H7 (cell line): ENCODE measurements at regions not wholly inside any gene's neighbourhood (a gene's known extent, or its start where the extent isn't known, plus 50 kb on each side); places are given as distances from the start of the nearest gene placed in this dataset.
"Not testable (repeated sequence)": the region's sequence is repeated elsewhere in the genome, so short reads cannot be mapped to it uniquely, and the experiment has no call there.

Experiments used
- DNase-seq: peaks from one replicate; pipeline ENCODE4 v3.0.0; 2012
- H3K27me3 ChIP-seq: 2 replicates; pipeline ENCODE4 v1.6.0; 2011; ENCODE audit warnings: mild to moderate bottlenecking, low read length; ENCODE audit not compliant: control insufficient read depth, insufficient read depth
- H3K36me3 ChIP-seq: replicated peaks from 2 replicates; pipeline ENCODE4 v1.5.1; 2011; ENCODE audit warnings: low read length; ENCODE audit not compliant: control insufficient read depth, insufficient read depth
- H3K4me3 ChIP-seq: 2 replicates; pipeline ENCODE4 v1.5.1; 2011; ENCODE audit warnings: low read depth, mild to moderate bottlenecking, control low read depth, low read length, moderate library complexity; ENCODE audit not compliant: insufficient read depth

DNA sequence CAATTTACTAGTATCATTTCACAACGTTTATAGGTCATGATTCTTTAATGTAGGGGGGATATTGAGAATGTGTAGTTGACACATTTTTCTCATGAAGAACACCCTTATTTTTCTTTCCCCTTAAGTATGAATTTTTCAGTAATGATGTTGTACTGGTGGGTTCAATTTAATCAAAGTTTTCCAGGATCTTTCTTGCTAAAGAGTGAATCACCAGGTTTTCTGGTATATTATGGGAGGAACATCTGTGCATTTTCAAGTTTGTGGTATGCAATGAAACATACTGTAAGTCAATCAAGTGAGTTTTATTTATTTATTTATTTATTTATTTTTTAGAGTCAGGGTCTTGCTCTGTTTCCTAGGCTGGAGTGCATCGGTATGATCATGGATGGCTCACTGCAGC is 221.2 kb upstream of the PTGFR start:
- Histone ChIP-seq H3K4me3 (no peak overlapping the region), H3K36me3 (no peaks in the 10 kb centered on the region), H3K27me3 (peaks cover 8% of the 10 kb centered on the region; the same call in 1 of the 2 replicates)
- no peak for DNase-seq

DNA sequence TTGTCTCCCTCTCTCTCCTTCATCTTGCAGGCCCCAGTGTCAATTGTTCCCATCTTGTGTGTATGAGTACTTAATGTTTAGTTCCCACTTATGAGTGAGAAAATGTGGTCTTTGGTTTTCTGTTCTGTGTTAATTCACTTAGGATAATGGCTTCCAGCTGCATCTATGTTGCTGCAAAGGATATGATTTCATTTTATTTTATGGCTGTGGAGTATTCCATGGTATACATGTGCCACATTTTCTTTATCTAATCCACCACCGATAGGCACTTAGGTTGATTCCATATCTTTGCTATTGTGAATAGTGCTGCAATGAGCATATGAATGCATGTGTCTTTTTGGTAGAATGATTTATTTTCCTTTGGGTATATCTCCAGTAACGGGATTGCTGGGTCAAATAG is 219.4 kb upstream of the PTGFR start:
- H3K36me3 ChIP-seq, DNase-seq, H3K27me3 ChIP-seq, H3K4me3 ChIP-seq: not testable (repeated sequence)

DNA sequence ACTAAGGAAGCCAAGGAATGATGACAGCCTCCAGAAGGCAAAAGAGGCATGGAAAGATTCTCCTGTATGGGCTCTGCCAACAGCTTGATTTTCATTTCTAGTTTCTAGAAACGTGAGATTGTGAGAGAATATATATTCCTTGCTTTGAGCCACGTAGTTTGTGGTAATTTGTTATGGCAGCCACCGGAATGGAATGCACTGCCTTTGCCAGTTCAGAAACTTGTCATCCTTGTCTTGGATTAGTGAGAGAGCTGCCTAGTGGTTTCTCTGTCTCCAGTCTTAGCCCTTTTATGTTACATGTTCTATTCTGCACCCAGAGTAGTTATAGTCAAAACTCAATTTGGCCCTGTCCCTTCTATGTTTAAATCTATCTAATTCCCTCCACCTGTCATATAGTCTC is 216.0 kb upstream of the PTGFR start:
- no peak for DNase-seq
- Histone ChIP-seq H3K36me3 (no peaks in the 10 kb centered on the region), H3K27me3 (peaks cover 7% of the 10 kb centered on the region; the same call in 1 of the 2 replicates), H3K4me3 (no peak overlapping the region)

DNA sequence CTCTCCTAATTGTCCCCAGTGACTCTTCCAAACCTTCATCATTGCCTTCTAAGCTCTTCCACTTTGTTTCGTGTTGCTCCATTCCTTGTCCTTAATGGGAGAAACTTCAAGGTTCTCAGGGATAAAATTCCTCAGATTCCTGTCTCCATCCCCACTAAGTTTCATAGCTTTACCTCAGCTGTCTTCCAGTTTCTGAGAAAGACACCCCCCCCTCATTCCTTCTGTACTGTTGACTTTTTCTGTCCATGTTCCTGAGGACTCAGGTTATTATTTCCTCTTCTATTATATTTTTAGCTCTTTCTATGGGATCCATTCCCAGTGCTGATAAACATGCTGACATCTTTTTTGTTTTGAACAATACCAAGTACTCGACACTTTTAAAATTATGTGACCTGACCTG is 215.3 kb upstream of the PTGFR start:
- Histone ChIP-seq H3K4me3 (no peak overlapping the region), H3K27me3 (peaks cover 7% of the 10 kb centered on the region; the same call in 1 of the 2 replicates), H3K36me3 (no peaks in the 10 kb centered on the region)
- DNase-seq, result no peak

DNA sequence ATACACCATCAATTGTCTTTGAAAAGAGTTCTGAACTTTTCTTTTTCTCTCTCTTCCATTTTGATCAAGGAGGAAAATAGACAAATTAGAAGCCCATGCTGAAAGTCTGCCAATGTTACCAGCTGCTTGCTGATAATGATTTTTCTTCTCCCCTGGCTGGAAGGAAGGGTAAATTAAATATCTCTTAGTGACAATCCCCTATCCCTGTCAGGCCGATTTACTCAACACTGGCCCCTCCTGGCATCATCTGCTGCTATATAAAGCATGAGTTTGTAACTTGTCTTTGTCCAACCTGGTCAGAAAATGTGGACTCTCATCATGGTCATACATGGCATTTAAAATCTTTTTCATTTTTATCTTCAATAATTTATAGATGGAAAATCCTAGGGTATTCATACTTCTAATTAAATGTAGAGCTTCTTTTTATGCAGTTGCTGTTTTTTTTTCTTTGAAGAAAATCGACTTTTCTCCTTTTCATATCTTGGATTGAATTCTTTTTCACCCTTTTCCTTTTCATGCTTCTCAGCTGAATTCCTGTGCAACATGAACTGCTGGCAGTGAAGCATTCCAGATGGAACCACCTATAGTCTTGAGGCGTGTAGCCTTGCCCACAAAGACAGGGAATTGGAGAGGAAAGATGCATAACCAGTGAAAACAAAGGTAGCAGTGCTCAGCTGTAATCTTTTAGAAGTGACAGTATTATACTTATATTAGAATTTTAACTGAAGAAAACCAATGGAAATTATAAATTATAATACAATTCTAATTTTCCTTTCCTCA is 214.7 kb upstream of the PTGFR start:
- DNase-seq, result no peak
- Histone ChIP-seq H3K4me3 (no peak overlapping the region), H3K27me3 (peaks cover 6% of the 10 kb centered on the region; the same call in 1 of the 2 replicates), H3K36me3 (no peaks in the 10 kb centered on the region)

DNA sequence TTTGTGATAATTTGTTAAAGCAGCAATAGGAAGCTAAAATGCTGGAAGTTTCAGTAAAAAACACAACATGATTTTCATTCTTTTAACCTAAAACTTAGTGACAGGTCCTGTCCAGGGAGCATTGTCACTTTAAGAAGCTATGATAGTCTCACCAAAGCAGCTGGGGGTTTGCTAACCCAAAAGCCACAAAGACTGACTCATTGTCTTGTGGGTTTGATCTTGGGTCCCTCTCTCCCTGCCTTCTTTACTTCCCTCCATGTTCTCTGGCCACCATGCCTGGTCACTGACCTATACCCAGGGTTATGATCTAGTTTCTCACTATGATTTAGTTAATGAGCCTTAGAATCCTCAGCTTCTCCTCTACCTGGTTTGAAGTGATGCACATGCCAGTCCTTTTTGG is 213.5 kb upstream of the PTGFR start:
- H3K27me3 ChIP-seq, result peaks cover 5% of the 10 kb centered on the region; the same call in 1 of the 2 replicates

DNA sequence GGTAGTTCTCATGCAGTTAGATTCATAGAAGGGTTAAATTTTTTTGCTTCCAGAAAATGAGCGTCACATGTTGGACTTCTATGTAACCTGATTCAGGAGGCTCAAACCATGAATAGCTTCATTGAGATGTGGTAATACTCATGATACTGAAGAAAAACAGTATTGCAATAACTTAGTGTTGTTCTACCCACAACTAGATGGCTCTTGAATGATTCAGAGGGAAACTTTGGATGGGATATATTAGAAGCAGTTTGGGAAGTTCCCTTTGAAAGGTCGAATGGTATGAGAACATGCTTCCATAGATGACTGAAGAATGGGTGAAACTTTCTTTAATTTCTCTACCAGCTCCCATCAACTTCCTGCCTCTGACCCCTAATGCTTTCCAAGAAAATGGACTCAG is 211.7 kb upstream of the PTGFR start:
- Histone ChIP-seq H3K4me3 (no peak overlapping the region), H3K36me3 (no peaks in the 10 kb centered on the region), H3K27me3 (peaks cover 3% of the 10 kb centered on the region; the same call in 1 of the 2 replicates)
- no peak for DNase-seq

More for the DNA sequence above, 213.5 kb upstream of the PTGFR start:
- no peak overlapping the region for H3K4me3 ChIP-seq
- H3K36me3 ChIP-seq, result no peaks in the 10 kb centered on the region
- no peak for DNase-seq

DNA sequence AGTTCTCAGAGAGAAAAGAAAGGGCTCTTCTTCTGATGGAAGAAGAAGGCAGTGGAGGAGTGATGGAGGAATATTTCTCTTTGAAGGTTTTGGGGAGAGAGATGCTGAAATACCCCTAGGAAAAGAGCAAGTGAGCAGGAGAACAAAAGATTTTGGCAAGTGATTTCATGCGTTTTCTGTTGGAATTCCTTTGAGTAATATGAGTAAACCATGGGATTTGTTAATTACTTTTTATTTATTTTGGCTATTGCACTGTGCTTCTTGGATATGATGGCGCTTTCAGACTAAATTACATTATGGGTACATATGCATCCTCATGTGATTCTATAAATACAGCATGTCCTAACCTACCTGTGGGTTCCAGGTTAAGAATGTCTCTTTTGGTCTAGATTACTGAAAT is 210.1 kb upstream of the PTGFR start:
- no peak overlapping the region for H3K4me3 ChIP-seq
- no peak for DNase-seq
- peaks cover 1% of the 10 kb centered on the region; the same call in 1 of the 2 replicates for H3K27me3 ChIP-seq
- no peaks in the 10 kb centered on the region for H3K36me3 ChIP-seq

DNA sequence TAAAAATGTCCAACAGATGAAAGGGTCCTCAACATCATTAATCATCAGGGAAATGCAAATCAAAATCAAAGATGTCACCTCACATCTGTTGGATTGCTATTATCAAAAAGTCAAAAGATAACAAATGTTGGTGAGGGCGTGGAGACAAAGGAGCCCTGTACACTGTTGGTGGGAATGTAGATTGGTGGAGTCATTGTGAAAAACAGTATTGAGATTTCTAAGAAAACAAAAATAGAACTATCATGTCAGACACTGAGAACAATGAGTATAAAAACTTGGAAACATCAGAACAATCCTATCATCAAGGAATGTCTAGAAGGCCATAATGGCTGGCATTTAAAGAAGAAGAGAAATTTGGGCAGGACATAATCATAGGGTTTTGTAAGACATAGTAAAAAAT is 209.2 kb upstream of the PTGFR start:
- no peak overlapping the region for H3K4me3 ChIP-seq
- no peaks in the 10 kb centered on the region for H3K36me3 ChIP-seq
- peaks cover 1% of the 10 kb centered on the region; the same call in 1 of the 2 replicates for H3K27me3 ChIP-seq
- no peak for DNase-seq

DNA sequence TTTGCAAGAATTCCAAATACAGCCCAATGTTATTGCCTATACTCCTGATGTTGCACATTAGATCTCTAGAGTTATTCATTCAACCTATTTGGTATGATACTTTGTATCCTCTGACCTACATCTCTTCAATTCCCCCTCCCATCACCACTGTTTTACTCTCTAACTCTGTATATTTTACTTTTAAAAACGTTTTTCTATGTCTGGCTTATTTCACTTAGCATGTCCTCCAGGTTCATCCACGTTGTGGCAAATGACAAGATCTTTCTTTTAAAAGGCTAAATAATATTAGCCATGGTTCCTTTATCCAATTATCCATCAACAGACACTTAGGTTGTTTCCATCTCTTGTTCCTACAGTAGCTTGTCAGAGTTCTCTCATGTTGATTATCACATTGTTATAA is 207.1 kb upstream of the PTGFR start:
- no peaks in the 10 kb centered on the region for H3K36me3 ChIP-seq
- DNase-seq, result no peak
- no peaks in the 10 kb centered on the region; the same call in 1 of the 2 replicates for H3K27me3 ChIP-seq
- no peak overlapping the region for H3K4me3 ChIP-seq

DNA sequence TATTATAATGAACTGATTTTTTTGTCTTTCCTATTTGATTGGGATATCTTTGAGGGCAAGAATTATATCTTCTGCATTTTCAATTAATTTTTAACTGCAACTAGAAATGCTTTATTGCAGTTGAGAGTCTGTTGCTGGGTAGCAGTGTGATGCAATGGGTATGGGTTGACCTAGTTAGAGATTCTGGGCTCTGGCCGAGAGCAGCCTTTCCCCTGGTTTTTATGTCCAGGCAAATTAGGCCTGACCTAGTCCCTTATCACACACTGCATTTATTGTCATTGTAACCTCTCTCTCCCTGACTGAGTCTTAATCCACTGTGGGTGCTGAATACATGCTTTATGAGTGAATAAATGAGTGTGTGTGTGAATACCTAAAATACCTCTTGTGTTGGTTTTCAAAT is 206.4 kb upstream of the PTGFR start:
- H3K4me3 ChIP-seq, result no peak overlapping the region
- DNase-seq, result no peak
- H3K36me3 ChIP-seq, result no peaks in the 10 kb centered on the region
- peaks cover 2% of the 10 kb centered on the region; the same call in 1 of the 2 replicates for H3K27me3 ChIP-seq

DNA sequence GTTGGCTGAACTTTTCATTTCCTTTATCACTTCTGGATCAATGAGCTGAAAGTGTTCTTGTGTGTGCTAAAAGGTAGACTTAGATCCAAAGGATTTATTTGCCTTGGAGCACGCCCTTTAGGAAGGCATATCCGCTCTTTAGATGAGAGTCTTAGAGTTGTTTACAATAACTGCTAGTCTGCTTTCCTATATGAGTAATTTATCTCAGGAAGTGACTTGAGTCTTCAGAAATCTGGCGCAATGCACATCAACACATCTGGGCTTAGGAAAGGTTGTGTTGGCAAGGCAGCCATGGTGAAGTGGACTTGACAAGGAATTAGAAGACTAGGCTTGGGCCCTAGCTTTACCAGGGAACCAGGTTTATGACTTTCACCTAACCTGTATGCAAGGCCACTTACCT is 204.1 kb upstream of the PTGFR start:
- H3K27me3 ChIP-seq, result peaks cover 2% of the 10 kb centered on the region; the same call in 1 of the 2 replicates
- H3K36me3 ChIP-seq, result no peaks in the 10 kb centered on the region
- no peak for DNase-seq
- no peak overlapping the region for H3K4me3 ChIP-seq

DNA sequence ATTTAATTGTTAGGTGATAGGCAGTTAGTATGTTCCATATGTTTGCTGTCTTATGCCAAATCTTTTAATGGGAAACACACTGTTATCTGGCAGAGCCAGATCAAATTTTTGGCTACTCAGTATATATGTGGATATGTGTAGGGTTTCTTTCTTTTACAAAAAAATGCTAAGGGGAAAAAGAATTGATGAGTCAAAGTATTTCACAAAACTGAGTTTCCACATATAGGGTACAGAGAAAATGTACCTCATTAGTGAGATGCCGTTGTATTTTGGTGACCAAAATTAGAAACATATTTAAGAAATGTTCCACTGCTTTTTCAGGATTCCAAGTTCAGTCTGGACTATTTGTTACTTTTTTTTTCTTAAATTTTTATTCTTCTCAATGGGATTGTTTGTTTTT is 201.2 kb upstream of the PTGFR start:
- DNase-seq, result no peak
- Histone ChIP-seq H3K4me3 (no peak overlapping the region), H3K36me3 (no peaks in the 10 kb centered on the region), H3K27me3 (peaks cover 2% of the 10 kb centered on the region; the same call in 1 of the 2 replicates)

DNA sequence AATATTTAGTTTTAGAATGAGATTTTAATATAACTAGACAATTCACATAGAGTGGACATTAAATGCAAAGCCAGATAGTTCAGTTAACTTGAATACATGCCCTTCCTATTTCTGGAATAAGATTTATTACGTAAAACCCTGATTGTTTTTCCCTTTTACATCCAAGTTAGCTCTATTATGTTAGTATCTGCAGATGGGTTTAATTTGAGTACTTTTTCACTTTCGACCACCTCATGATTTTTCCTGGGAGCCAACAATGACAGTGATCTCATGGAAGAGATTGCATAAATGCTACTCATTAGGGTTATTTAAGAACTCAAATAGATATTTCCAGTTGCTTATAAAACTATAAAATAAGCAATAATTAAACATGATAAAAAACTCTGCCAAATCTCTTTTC is 199.4 kb upstream of the PTGFR start:
- H3K27me3 ChIP-seq, result peaks cover 2% of the 10 kb centered on the region; the same call in 1 of the 2 replicates
- DNase-seq, result no peak
- no peaks in the 10 kb centered on the region for H3K36me3 ChIP-seq
- no peak overlapping the region for H3K4me3 ChIP-seq

DNA sequence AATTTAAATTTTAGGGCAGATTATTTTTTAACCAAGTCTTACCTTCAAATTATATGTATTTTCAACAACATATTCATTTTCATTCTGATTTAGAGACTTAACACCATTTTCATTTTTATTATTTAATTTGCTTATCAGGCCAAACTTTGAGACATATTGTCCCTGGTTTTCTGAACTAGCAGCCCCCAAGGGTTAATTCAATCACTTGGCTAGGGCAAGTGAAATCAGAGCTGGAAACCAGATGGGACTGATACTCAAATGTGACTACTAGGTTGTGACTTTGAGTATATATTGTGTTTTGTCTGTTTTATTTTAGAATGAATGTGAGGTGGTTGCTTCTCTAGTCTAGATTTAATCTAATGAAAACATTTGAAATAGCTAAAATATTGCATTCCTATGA is 198.9 kb upstream of the PTGFR start:
- Histone ChIP-seq H3K36me3 (no peaks in the 10 kb centered on the region), H3K4me3 (no peak overlapping the region), H3K27me3 (peaks cover 2% of the 10 kb centered on the region; the same call in 1 of the 2 replicates)
- DNase-seq, result no peak
